ENCODE measurements at regions not wholly inside any gene's neighbourhood (a gene's known extent, or its start where the extent isn't known, plus 50 kb on each side); places are given as distances from the start of the nearest gene placed in this dataset.

DNA sequence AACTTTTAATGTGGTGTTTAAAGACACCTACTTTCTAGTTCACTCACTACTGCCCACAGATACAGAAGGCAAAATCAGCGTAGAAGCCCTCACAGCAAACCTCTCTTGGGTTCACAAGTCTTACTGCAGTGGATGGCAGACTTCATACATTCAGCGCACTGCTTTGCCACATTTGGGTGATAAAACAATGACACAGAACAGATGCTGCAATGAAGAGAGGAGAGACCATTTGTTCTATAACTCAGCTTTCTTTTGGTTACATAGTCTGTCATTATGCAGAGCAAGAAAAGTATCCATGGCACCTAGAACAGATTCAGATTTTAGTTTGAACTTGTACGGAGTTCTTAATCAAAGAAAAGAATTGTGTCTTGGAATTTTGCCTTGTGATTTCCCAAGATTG is 459.0 kb downstream of the BCAT1 start:
- H3K27me3 ChIP-seq (ENCODE audit: insufficient read depth, poor library complexity, severe bottlenecking), result no peaks in the 10 kb centered on the region
- no peak overlapping the region for H3K27ac ChIP-seq (replicated peaks)
- no peak for DNase-seq (ENCODE audit: low read depth in 1 of 2, low spot score in 1 of 2)
- no peak overlapping the region for H3K4me3 ChIP-seq (replicated peaks; ENCODE audit: insufficient read depth, low read length)
- TF ChIP-seq GABPA (IDR thresholded peaks at IDR 0.05; ENCODE audit: low read depth), result no peak

DNA sequence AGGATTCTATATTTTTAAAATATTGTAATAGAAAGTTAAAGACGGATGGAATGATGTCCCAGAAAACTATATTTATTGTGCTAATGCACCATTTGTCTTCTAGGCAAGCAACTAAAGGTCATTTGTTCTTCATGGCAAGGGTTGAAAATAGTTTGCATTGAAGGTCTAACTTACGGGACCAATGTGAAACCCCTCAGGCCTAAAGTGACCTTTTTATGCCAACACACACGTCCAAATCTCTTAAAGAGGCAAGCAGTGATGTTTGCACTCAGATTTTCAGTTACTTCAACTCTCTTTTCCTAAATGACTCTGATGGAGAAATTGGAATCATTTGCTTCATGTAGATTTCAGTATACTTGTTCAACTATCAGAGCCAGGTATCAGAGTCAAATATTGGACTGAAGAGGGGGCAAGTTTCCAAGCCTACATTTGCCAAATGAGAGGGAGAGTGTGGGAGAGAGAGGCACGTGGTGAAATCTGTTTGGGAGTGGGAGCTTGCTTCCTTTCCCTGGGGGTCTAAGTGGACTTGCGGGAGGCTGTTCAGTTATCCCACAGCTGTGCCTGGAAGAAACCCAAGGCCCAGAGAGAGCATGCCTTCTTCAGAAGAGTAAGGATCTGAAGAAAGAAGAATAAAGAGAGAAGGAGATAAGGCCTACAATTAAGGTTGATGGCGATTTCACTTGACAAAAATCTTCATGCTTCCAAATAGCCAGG is 459.8 kb downstream of the BCAT1 start:
- Histone ChIP-seq H3K27ac (replicated peaks) (no peak overlapping the region), H3K4me3 (replicated peaks; ENCODE audit: insufficient read depth, low read length) (no peak overlapping the region), H3K27me3 (ENCODE audit: insufficient read depth, poor library complexity, severe bottlenecking) (no peaks in the 10 kb centered on the region)
- DNase-seq (ENCODE audit: low read depth in 1 of 2, low spot score in 1 of 2), result no peak
- no peak for TF ChIP-seq POLR2AphosphoS5 (IDR thresholded peaks at IDR 0.05; ENCODE audit: low read depth)
- TF ChIP-seq SPI1 (IDR thresholded peaks at IDR 0.05; ENCODE audit: borderline replicate concordance, low read depth), result no peak
- TF ChIP-seq, protein P1, sequence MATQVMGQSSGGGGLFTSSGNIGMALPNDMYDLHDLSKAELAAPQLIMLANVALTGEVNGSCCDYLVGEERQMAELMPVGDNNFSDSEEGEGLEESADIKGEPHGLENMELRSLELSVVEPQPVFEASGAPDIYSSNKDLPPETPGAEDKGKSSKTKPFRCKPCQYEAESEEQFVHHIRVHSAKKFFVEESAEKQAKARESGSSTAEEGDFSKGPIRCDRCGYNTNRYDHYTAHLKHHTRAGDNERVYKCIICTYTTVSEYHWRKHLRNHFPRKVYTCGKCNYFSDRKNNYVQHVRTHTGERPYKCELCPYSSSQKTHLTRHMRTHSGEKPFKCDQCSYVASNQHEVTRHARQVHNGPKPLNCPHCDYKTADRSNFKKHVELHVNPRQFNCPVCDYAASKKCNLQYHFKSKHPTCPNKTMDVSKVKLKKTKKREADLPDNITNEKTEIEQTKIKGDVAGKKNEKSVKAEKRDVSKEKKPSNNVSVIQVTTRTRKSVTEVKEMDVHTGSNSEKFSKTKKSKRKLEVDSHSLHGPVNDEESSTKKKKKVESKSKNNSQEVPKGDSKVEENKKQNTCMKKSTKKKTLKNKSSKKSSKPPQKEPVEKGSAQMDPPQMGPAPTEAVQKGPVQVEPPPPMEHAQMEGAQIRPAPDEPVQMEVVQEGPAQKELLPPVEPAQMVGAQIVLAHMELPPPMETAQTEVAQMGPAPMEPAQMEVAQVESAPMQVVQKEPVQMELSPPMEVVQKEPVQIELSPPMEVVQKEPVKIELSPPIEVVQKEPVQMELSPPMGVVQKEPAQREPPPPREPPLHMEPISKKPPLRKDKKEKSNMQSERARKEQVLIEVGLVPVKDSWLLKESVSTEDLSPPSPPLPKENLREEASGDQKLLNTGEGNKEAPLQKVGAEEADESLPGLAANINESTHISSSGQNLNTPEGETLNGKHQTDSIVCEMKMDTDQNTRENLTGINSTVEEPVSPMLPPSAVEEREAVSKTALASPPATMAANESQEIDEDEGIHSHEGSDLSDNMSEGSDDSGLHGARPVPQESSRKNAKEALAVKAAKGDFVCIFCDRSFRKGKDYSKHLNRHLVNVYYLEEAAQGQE (IDR thresholded peaks at IDR 0.05; ENCODE audit: insufficient replicate concordance, low read depth), result no peak
- no peak for TF ChIP-seq GABPA (IDR thresholded peaks at IDR 0.05; ENCODE audit: low read depth)
- TF ChIP-seq, protein P2, sequence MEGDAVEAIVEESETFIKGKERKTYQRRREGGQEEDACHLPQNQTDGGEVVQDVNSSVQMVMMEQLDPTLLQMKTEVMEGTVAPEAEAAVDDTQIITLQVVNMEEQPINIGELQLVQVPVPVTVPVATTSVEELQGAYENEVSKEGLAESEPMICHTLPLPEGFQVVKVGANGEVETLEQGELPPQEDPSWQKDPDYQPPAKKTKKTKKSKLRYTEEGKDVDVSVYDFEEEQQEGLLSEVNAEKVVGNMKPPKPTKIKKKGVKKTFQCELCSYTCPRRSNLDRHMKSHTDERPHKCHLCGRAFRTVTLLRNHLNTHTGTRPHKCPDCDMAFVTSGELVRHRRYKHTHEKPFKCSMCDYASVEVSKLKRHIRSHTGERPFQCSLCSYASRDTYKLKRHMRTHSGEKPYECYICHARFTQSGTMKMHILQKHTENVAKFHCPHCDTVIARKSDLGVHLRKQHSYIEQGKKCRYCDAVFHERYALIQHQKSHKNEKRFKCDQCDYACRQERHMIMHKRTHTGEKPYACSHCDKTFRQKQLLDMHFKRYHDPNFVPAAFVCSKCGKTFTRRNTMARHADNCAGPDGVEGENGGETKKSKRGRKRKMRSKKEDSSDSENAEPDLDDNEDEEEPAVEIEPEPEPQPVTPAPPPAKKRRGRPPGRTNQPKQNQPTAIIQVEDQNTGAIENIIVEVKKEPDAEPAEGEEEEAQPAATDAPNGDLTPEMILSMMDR (IDR thresholded peaks at IDR 0.05; ENCODE audit: insufficient read depth, low read length), result no peak

DNA sequence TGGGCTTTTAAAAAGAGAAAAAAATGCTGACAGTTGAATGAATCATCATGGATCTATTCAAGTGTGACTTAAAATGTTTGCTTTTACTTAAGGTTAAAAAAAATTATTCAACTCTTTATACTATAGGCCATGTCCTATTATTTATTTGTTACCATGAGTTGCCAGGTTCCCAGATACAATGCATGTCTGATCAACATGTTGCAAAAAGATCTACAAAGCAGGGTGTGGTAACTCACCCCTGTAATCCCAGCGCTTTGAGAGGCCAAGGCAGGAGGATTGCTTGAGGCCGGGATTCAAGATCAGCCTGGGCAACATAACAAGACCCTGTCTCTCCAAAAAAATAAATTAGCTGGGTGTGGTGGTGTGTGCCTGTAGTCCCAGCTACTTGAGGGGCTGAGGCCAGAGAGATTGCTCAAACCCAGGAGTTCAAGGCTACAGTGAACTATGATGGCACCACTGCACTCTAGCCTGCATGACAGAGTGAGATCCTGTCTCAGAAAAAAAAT is 460.8 kb downstream of the BCAT1 start:
- no peak for TF ChIP-seq POLR2AphosphoS5 (IDR thresholded peaks at IDR 0.05; ENCODE audit: low read depth)
- TF ChIP-seq, protein P2 (IDR thresholded peaks at IDR 0.05; ENCODE audit: insufficient read depth, low read length), result no peak
- TF ChIP-seq GABPA (IDR thresholded peaks at IDR 0.05; ENCODE audit: low read depth), result no peak
- TF ChIP-seq SPI1 (IDR thresholded peaks at IDR 0.05; ENCODE audit: borderline replicate concordance, low read depth), result no peak
- TF ChIP-seq, protein P1 (IDR thresholded peaks at IDR 0.05; ENCODE audit: insufficient replicate concordance, low read depth), result no peak
- H3K27me3 ChIP-seq (ENCODE audit: insufficient read depth, poor library complexity, severe bottlenecking), result no peaks in the 10 kb centered on the region
- no peak overlapping the region for H3K27ac ChIP-seq (replicated peaks)
- DNase-seq (ENCODE audit: low read depth in 1 of 2, low spot score in 1 of 2), result no peak
- H3K4me3 ChIP-seq (replicated peaks; ENCODE audit: insufficient read depth, low read length), result no peak overlapping the region

DNA sequence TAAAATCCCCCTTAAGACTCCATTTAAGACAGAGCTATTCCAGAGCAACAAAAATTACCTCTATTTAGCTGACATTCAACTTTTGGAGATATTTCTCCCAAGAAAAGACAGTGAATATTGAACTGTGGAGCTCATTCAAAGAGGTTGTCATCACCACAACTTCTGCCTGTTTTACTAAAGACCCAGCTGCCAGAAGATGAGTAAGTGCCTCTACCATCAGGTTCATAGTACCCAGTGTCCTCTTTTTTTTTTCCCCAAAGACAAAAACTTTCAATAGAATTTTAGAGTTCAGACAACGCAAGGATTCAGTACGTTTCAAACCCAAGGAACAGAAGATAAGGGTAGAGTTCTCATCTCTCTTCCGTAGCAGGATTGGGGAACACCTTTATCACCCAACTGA is 461.3 kb downstream of the BCAT1 start:
- no peak overlapping the region for H3K4me3 ChIP-seq (replicated peaks; ENCODE audit: insufficient read depth, low read length)
- no peak overlapping the region for H3K27ac ChIP-seq (replicated peaks)
- no peaks in the 10 kb centered on the region for H3K27me3 ChIP-seq (ENCODE audit: insufficient read depth, poor library complexity, severe bottlenecking)
- no peak for DNase-seq (ENCODE audit: low read depth in 1 of 2, low spot score in 1 of 2)
- TF ChIP-seq SPI1 (IDR thresholded peaks at IDR 0.05; ENCODE audit: borderline replicate concordance, low read depth), result no peak
- no peak for TF ChIP-seq GABPA (IDR thresholded peaks at IDR 0.05; ENCODE audit: low read depth)
- TF ChIP-seq, protein P1 (IDR thresholded peaks at IDR 0.05; ENCODE audit: insufficient replicate concordance, low read depth), result no peak
- TF ChIP-seq, protein P2 (IDR thresholded peaks at IDR 0.05; ENCODE audit: insufficient read depth, low read length), result no peak
- no peak for TF ChIP-seq POLR2AphosphoS5 (IDR thresholded peaks at IDR 0.05; ENCODE audit: low read depth)
